GM19324 (cell line): ENCODE measurements at regions not wholly inside any gene's neighbourhood (a gene's known extent, or its start where the extent isn't known, plus 50 kb on each side); places are given as distances from the start of the nearest gene placed in this dataset.
"Not testable (repeated sequence)": the region's sequence is repeated elsewhere in the genome, so short reads cannot be mapped to it uniquely, and the experiment has no call there.

ENCODE experiments used
- ATAC-seq: cut with Tn5 transposase; IDR thresholded peaks from one replicate; pipeline ENCODE4 v1.9.1; 2021; ENCODE audit warnings: mild to moderate bottlenecking, moderate library complexity; ENCODE audit not compliant: unreplicated experiment, low FRiP score

- no peak for ATAC-seq
Measured at GRCh38 chr15:38849046-38849445, 284.4 kb upstream of the RASGRP1 start.

- ATAC-seq, result not testable (repeated sequence)
Measured at GRCh38 chr15:38852188-38852587, 287.6 kb upstream of the RASGRP1 start.

GRCh38 chr15:38853608-38854007 is 289.0 kb upstream of the RASGRP1 start:
- no peak for ATAC-seq

- no peak for ATAC-seq
Measured at GRCh38 chr15:38854506-38854905, 289.9 kb upstream of the RASGRP1 start.

GRCh38 chr15:38857814-38858213 is 293.2 kb upstream of the RASGRP1 start:
- ATAC-seq, result no peak

GRCh38 chr15:38859574-38859973 is 295.0 kb upstream of the RASGRP1 start:
- ATAC-seq, result no peak

GRCh38 chr15:38860253-38860652 is 295.6 kb upstream of the RASGRP1 start:
- ATAC-seq, result no peak

- ATAC-seq, result no peak
Measured at GRCh38 chr15:38860674-38861073, 296.1 kb upstream of the RASGRP1 start.

- no peak for ATAC-seq
Measured at GRCh38 chr15:38861108-38861507, 296.5 kb upstream of the RASGRP1 start.

- no peak for ATAC-seq
Measured at GRCh38 chr15:38862099-38862498, 297.5 kb upstream of the RASGRP1 start.

- ATAC-seq, result no peak
Measured at GRCh38 chr15:38863381-38863780, 298.8 kb upstream of the RASGRP1 start.

- ATAC-seq, result no peak
Measured at GRCh38 chr15:38864122-38864521, 299.5 kb upstream of the RASGRP1 start.

- no peak for ATAC-seq
Measured at GRCh38 chr15:38864827-38865581, 300.4 kb upstream of the RASGRP1 start.

- no peak for ATAC-seq
Measured at GRCh38 chr15:38867556-38867955, 302.9 kb upstream of the RASGRP1 start.

GRCh38 chr15:38868326-38869114 is 303.9 kb upstream of the RASGRP1 start:
- ATAC-seq, result no peak

- ATAC-seq, result no peak
Measured at GRCh38 chr15:38871638-38872037, 307.0 kb upstream of the RASGRP1 start.

GRCh38 chr15:38872732-38873131 is 308.1 kb upstream of the RASGRP1 start:
- no peak for ATAC-seq

- no peak for ATAC-seq
Measured at GRCh38 chr15:38873158-38873557, 308.5 kb upstream of the RASGRP1 start.

GRCh38 chr15:38874464-38874863 is 309.9 kb upstream of the RASGRP1 start:
- ATAC-seq, result no peak

- ATAC-seq, result no peak
Measured at GRCh38 chr15:38876211-38876610, 311.6 kb upstream of the RASGRP1 start.

- ATAC-seq, result no peak
Measured at GRCh38 chr15:38876621-38877020, 312.0 kb upstream of the RASGRP1 start.

GRCh38 chr15:38877471-38877870 is 312.9 kb upstream of the RASGRP1 start:
- no peak for ATAC-seq
